SW 1271 (cell line): ENCODE measurements at regions not wholly inside any gene's neighbourhood (a gene's known extent, or its start where the extent isn't known, plus 50 kb on each side); places are given as distances from the start of the nearest gene placed in this dataset.

ENCODE experiments used
- DNase-seq, 2 experiments: peaks; one replicate each; lab custom pipeline; 2025; lab: John Stamatoyannopoulos, UW

- no peak for DNase-seq
Observed at GRCh38 chrX:138287205-138287877, 424.2 kb downstream of the FGF13 start.

GRCh38 chrX:138294951-138295350, 416.6 kb downstream of the FGF13 start:
- DNase-seq = no peak

- no peak for DNase-seq
Observed at GRCh38 chrX:138298268-138298667, 413.2 kb downstream of the FGF13 start.

GRCh38 chrX:138345801-138346200, 365.7 kb downstream of the FGF13 start:
- DNase-seq = no peak

GRCh38 chrX:138349351-138349750, 362.2 kb downstream of the FGF13 start:
- DNase-seq = no peak

GRCh38 chrX:138378876-138379275, 332.6 kb downstream of the FGF13 start:
- DNase-seq = no peak

GRCh38 chrX:138408101-138408500, 303.4 kb downstream of the FGF13 start:
- DNase-seq = no peak

GRCh38 chrX:138411048-138411447, 300.5 kb downstream of the FGF13 start:
- no peak for DNase-seq
